Type B pancreatic cell (in vitro differentiated cells): ENCODE measurements at regions not wholly inside any gene's neighbourhood (a gene's known extent, or its start where the extent isn't known, plus 50 kb on each side); places are given as distances from the start of the nearest gene placed in this dataset.

Experiments used
- DNase-seq: peaks from one replicate; pipeline ENCODE4 v3.0.0; 2021; ENCODE audit warnings: mixed read lengths; ENCODE audit not compliant: unreplicated experiment; ENCODE audit errors: extremely low spot score
- H3K27ac Mint-ChIP-seq: 2 replicates; pipeline ENCODE4 v1.8.0; 2021; ENCODE audit warnings: mild to moderate bottlenecking, mixed read lengths
- H3K27me3 Mint-ChIP-seq: 2 replicates; pipeline ENCODE4 v1.8.0; 2021; ENCODE audit warnings: mixed read lengths
- H3K36me3 Mint-ChIP-seq: 2 replicates; pipeline ENCODE4 v1.8.0; 2021; ENCODE audit warnings: mixed read lengths
- H3K4me1 Mint-ChIP-seq: one replicate; pipeline ENCODE4 v1.8.0; 2021; ENCODE audit warnings: mixed read lengths; ENCODE audit not compliant: unreplicated experiment
- H3K4me3 Mint-ChIP-seq: 2 replicates; pipeline ENCODE4 v1.8.0; 2021; ENCODE audit warnings: mild to moderate bottlenecking, mixed read lengths
- H3K9me3 Mint-ChIP-seq: 2 replicates; pipeline ENCODE4 v1.8.0; 2021; ENCODE audit warnings: mixed read lengths
- TF ChIP-seq, protein P1 (sequence below): fragments of 200-600 bp; sonication (generic); conservative IDR thresholded peaks from 2 replicates; pipeline ENCODE4 v1.5.0; 2021; ENCODE audit warnings: antibody characterized with exemption, mild to moderate bottlenecking

DNA sequence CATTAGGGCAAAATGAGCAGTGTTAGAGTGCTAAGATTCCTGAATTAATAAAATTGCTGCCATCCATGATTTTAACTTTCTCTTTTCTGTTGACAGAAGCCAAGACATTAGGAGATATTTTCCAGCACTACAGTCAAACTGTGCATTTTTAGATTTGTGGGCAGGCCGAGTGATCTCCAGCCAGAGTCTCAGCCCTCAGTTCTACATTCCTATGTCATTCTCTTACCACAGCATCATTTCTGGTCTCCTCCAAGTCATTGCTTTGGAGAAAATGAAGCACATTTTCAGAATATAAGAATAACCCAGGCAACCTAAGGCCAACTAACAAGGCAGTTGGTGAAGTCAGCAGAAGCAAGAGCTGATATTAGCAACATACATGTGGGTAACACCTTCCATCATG lies 74.6 kb upstream of the NUDT7 start:
- H3K4me3 Mint-ChIP-seq: no peak overlapping the region

DNA sequence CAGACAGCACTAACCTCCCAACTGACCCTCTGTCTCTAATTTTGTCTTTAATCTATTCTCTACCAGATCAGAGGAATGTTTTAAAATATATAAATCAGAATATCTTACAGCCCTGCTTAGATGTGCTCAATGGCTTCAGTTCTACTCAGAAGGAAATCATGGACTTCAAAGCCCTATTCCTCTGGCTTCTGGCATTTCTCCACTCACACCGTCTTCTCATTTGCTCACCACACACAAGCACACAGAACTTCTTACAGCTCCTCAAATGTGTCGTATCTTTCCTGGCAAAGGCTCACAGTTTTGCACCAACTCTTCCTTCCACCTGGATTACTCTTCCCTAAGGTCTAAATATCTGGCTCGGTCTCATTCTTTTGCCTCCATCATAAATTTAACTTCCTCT lies 71.6 kb upstream of the NUDT7 start:
- no peak for DNase-seq
- TF ChIP-seq, protein P1, sequence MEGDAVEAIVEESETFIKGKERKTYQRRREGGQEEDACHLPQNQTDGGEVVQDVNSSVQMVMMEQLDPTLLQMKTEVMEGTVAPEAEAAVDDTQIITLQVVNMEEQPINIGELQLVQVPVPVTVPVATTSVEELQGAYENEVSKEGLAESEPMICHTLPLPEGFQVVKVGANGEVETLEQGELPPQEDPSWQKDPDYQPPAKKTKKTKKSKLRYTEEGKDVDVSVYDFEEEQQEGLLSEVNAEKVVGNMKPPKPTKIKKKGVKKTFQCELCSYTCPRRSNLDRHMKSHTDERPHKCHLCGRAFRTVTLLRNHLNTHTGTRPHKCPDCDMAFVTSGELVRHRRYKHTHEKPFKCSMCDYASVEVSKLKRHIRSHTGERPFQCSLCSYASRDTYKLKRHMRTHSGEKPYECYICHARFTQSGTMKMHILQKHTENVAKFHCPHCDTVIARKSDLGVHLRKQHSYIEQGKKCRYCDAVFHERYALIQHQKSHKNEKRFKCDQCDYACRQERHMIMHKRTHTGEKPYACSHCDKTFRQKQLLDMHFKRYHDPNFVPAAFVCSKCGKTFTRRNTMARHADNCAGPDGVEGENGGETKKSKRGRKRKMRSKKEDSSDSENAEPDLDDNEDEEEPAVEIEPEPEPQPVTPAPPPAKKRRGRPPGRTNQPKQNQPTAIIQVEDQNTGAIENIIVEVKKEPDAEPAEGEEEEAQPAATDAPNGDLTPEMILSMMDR: no peak
- no peak overlapping the region for H3K4me3 Mint-ChIP-seq
- peaks cover 16% of the 10 kb centered on the region for H3K27me3 Mint-ChIP-seq
- H3K4me1 Mint-ChIP-seq: no peaks in the 10 kb centered on the region
- H3K9me3 Mint-ChIP-seq: no peaks in the 10 kb centered on the region
- no peak overlapping the region for H3K27ac Mint-ChIP-seq
- no peaks in the 10 kb centered on the region for H3K36me3 Mint-ChIP-seq

More for the DNA sequence above, 74.6 kb upstream of the NUDT7 start:
- no peak for DNase-seq
- Mint-ChIP-seq H3K9me3 (no peaks in the 10 kb centered on the region), H3K4me1 (no peaks in the 10 kb centered on the region), H3K36me3 (no peaks in the 10 kb centered on the region), H3K27me3 (peaks cover 12% of the 10 kb centered on the region), H3K27ac (no peak overlapping the region)
- TF ChIP-seq, protein P1: no peak

DNA sequence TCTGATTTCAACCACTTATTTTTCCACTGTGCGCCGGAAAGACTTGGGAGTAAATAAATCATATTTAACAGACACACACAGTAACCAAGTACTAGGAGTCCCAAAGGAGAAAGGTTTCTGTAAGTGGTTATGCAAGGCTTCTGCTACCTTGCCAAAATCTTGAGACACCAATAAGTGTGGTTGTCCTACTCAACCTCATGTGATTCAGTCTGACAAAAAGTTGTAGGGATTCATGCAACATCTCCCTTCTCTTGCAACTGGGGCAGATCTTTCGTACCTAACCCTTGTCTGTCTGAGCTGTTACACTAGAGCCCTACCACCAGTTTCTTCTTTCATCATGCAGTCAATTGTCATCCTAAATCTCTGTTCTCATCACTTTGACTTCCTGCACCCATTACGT lies 69.9 kb upstream of the NUDT7 start:
- Mint-ChIP-seq H3K4me3 (no peak overlapping the region), H3K36me3 (no peaks in the 10 kb centered on the region), H3K27ac (no peak overlapping the region), H3K27me3 (peaks cover 16% of the 10 kb centered on the region), H3K4me1 (no peaks in the 10 kb centered on the region), H3K9me3 (peaks cover 7% of the 10 kb centered on the region)
- no peak for DNase-seq
- TF ChIP-seq, protein P1: no peak

DNA sequence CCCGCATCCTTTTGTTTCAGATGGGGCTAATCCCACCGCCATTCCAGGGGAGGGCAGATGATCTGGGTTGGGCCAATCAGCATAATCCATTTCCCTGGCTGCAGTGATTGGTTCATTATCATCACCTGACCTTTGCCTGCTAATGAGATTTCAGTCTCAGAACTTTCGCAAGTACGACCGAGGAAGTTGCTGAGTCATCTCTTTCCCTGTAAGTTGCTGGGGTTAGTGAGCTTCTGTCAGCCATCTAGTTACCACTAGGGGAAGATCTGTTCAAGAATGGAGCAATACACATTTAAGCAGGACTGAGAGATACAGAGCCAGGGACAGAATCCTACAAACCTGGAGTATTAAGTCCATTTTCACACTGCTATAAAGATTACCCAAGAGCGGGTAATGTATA lies 65.3 kb upstream of the NUDT7 start:
- no peaks in the 10 kb centered on the region for H3K36me3 Mint-ChIP-seq
- DNase-seq: no peak
- peaks cover 15% of the 10 kb centered on the region for H3K27me3 Mint-ChIP-seq
- no peak overlapping the region for H3K4me3 Mint-ChIP-seq
- peaks cover 7% of the 10 kb centered on the region for H3K9me3 Mint-ChIP-seq
- TF ChIP-seq, protein P1: no peak
- H3K4me1 Mint-ChIP-seq: peaks cover 4% of the 10 kb centered on the region
- H3K27ac Mint-ChIP-seq: no peak overlapping the region

DNA sequence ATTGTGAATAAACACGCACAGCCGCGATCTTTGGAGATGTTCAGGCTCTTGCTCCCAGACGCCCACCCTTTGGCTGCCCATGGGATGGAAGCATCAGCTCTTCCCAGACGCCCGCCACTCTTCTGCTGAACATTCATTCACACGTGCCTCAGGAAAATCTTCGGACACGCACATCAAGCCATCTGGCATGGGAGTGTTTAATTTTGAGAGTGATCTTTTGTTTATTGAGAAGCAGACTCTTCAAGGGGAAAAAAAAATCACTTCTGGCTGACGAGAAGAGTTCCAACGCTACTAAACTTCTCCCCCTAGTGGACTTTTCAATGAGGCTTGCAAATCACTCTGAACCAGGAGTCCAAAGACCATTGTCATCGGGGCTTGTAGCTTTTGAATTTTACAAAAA lies 62.0 kb upstream of the NUDT7 start:
- no peak overlapping the region for H3K4me3 Mint-ChIP-seq

More for the DNA sequence above, 62.0 kb upstream of the NUDT7 start:
- Mint-ChIP-seq H3K4me1 (peaks cover 4% of the 10 kb centered on the region), H3K27ac (no peak overlapping the region), H3K36me3 (no peaks in the 10 kb centered on the region), H3K27me3 (peaks cover 7% of the 10 kb centered on the region), H3K9me3 (peaks cover 12% of the 10 kb centered on the region)
- no peak for DNase-seq
- TF ChIP-seq, protein P1: peak; percentile 74
